ENCODE measurements at regions not wholly inside any gene's neighbourhood (a gene's known extent, or its start where the extent isn't known, plus 50 kb on each side); places are given as distances from the start of the nearest gene placed in this dataset.

GRCh38 chr14:62244221-62244620 is 482.0 kb downstream of the SNAPC1 start:
- Histone ChIP-seq H2BK15ac (ENCODE audit: low read depth, low read length) (no peak overlapping the region), H3K23me2 (ENCODE audit: insufficient read length, low read depth, low read length, poor library complexity, severe bottlenecking) (no peaks in the 10 kb centered on the region), H2BK20ac (ENCODE audit: low read depth, low read length, poor library complexity, severe bottlenecking) (no peak overlapping the region), H3K9me3 (ENCODE audit: control insufficient read depth, low read depth, low read length) (no peaks in the 10 kb centered on the region), H3K56ac (ENCODE audit: insufficient read length, low read depth, low read length) (no peak overlapping the region), H3K14ac (ENCODE audit: insufficient read depth, low read length) (no peak overlapping the region), H3K4me2 (ENCODE audit: insufficient read depth, insufficient read length, low read length) (no peak overlapping the region), H3K18ac (ENCODE audit: insufficient read length, low read depth, low read length) (no peak overlapping the region), H3K27ac (ENCODE audit: insufficient read length, low read depth, low read length) (no peak overlapping the region), H3K4me1 (ENCODE audit: insufficient read depth, low read length) (no peaks in the 10 kb centered on the region), H4K91ac (ENCODE audit: insufficient read length, low read depth, low read length) (no peak overlapping the region), H3K27me3 (ENCODE audit: insufficient read depth, low read length) (no peaks in the 10 kb centered on the region), H2AK5ac (ENCODE audit: insufficient read length, low read length) (no peak overlapping the region), H2BK5ac (ENCODE audit: insufficient read length, low read length) (no peak overlapping the region), H2BK120ac (ENCODE audit: low read depth, low read length, poor library complexity, severe bottlenecking) (no peak overlapping the region), H2BK12ac (ENCODE audit: insufficient read length, low read depth, low read length) (no peak overlapping the region), H3K79me1 (ENCODE audit: insufficient read depth, low read depth, low read length, poor library complexity, severe bottlenecking) (no peaks in the 10 kb centered on the region), H3K79me2 (ENCODE audit: insufficient read depth, low read length) (no peaks in the 10 kb centered on the region), H3T11ph (ENCODE audit: low read length) (no peak overlapping the region), H3K9ac (ENCODE audit: extremely low read depth, insufficient read length, low read length) (no peak overlapping the region), H4K8ac (replicated peaks; ENCODE audit: insufficient read length, low read depth, low read length) (no peak overlapping the region), H2AFZ (ENCODE audit: low read length) (no peak overlapping the region), H4K20me1 (ENCODE audit: control insufficient read depth, insufficient read depth, insufficient read length) (no peaks in the 10 kb centered on the region), H4K5ac (ENCODE audit: insufficient read length, low read depth, low read length) (no peak overlapping the region), H3K4ac (ENCODE audit: low read depth, low read length) (no peak overlapping the region), H3K23ac (ENCODE audit: insufficient read length, low read depth, low read length) (no peak overlapping the region)
- no peak for TF ChIP-seq CTCF (conservative IDR thresholded peaks at IDR 0.05)
- Mint-ChIP-seq H3K4me1 (peaks cover 3 to 4% of the 10 kb centered on the region in 2 experiments), H3K27ac (no peak overlapping the region), H3K27me3 (ENCODE audit: low read depth) (no peaks in the 10 kb centered on the region), H3K9me3 (peaks cover 5 to 6% of the 10 kb centered on the region in 2 experiments; a peak in 2 of 5 replicates), H3K36me3 (ENCODE audit: insufficient read depth in 1 of 3, low read depth in 3 of 3) (peaks cover 0 to 4% (median 2%) of the 10 kb centered on the region in 3 experiments; a peak in 1 of 7 replicates), H3K4me3 (no peak overlapping the region)
- WGBS (ENCODE audit: extremely low coverage, insufficient read length, low lambda C conversion rate): no CpG with 5 or more reads among the region's 1 CpG
- no peak for DNase-seq

All from H9 (cell line).